CD8-positive, alpha-beta memory T cell (primary cell): ENCODE measurements at regions not wholly inside any gene's neighbourhood (a gene's known extent, or its start where the extent isn't known, plus 50 kb on each side); places are given as distances from the start of the nearest gene placed in this dataset.
"Not testable (repeated sequence)": the region's sequence is repeated elsewhere in the genome, so short reads cannot be mapped to it uniquely, and the experiment has no call there.

ENCODE experiments used
- CTCF ChIA-PET: fragments of 350-600 bp; sonication (Branson Sonifier 250); formaldehyde crosslinking; loops from one replicate; lab custom pipeline; 2021; ENCODE audit warnings: antibody characterized with exemption; lab: Charles Lee
- POLR2A ChIA-PET: fragments of 350-600 bp; sonication (Branson Sonifier 250); formaldehyde crosslinking; loops from one replicate; lab custom pipeline; 2021; ENCODE audit warnings: antibody characterized with exemption; lab: Charles Lee
- DNase-seq, 5 donors: peaks; one replicate each; pipeline versions ENCODE4 v3.0.0 to v3.0.0-alpha.2; 2020 to 2022; ENCODE audit warnings: mixed read lengths in 1 of 5
- H3K27ac ChIP-seq: one replicate; pipeline ENCODE4 v1.7.0; 2013; ENCODE audit warnings: low read depth, mild to moderate bottlenecking, low read length, moderate library complexity
- H3K27me3 ChIP-seq: 2 replicates; pipeline ENCODE4 v1.7.0; 2013; ENCODE audit warnings: low read length, mild to moderate bottlenecking; ENCODE audit not compliant: insufficient read depth, poor library complexity, severe bottlenecking
- H3K36me3 ChIP-seq: 2 replicates; pipeline ENCODE4 v1.7.0; 2013; ENCODE audit warnings: mild to moderate bottlenecking, low read length, moderate library complexity; ENCODE audit not compliant: insufficient read depth
- H3K4me1 ChIP-seq: 2 replicates; pipeline ENCODE4 v1.7.0; 2013; ENCODE audit warnings: mild to moderate bottlenecking, low read length, moderate library complexity; ENCODE audit not compliant: insufficient read depth
- H3K4me3 ChIP-seq: 2 replicates; pipeline ENCODE4 v1.7.0; 2013; ENCODE audit warnings: mild to moderate bottlenecking, low read length
- H3K9me3 ChIP-seq: 2 replicates; pipeline ENCODE4 v1.7.0; 2013; ENCODE audit warnings: mild to moderate bottlenecking, low read length
- H3K27ac Mint-ChIP-seq, 8 donors: one replicate each; pipeline ENCODE4 v1.8.0; 2020 to 2021; ENCODE audit warnings: mixed read lengths in 8 of 8, mild to moderate bottlenecking in 6 of 8, inconsistent platforms in 3 of 8, moderate library complexity in 3 of 8
- H3K27me3 Mint-ChIP-seq, 2 donors: one replicate each; pipeline ENCODE4 v1.8.0; 2020 to 2021; ENCODE audit warnings: mixed read lengths in 2 of 2, mild to moderate bottlenecking in 1 of 2, moderate library complexity in 1 of 2
- H3K36me3 Mint-ChIP-seq, 3 donors: one replicate each; pipeline ENCODE4 v1.8.0; 2020 to 2021; ENCODE audit warnings: mixed read lengths in 3 of 3, inconsistent platforms in 1 of 3, mild to moderate bottlenecking in 1 of 3
- H3K4me1 Mint-ChIP-seq, 3 donors: one replicate each; pipeline ENCODE4 v1.8.0; 2020 to 2021; ENCODE audit warnings: mixed read lengths in 3 of 3, inconsistent platforms in 1 of 3, mild to moderate bottlenecking in 1 of 3
- H3K4me3 Mint-ChIP-seq, 7 donors: one replicate each; pipeline ENCODE4 v1.8.0; 2020 to 2021; ENCODE audit warnings: mixed read lengths in 7 of 7, mild to moderate bottlenecking in 6 of 7, moderate library complexity in 4 of 7, inconsistent platforms in 2 of 7
- H3K9me3 Mint-ChIP-seq, 5 donors: one replicate each; pipeline ENCODE4 v1.8.0; 2020 to 2022; ENCODE audit warnings: mixed read lengths in 5 of 5, mild to moderate bottlenecking in 3 of 5, moderate library complexity in 2 of 5, inconsistent platforms in 1 of 5

DNA sequence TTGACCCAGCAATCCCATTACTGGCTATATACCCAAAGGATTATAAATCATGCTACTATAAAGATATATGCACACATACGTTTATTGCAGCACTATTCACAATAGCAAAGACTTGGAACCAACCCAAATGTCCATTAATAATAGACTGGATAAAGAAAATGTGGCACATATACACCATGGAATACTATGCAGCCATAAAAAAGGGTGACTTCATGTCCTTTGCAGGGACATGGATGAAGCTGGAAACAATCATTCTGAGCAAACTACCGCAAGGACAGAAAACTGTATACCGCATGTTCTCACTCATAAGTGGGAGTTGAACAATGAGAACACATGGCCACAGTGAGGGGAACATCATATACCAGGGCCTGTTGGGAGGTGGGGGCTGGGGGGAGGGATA is 61.5 kb upstream of the ANKS1B start:
- H3K4me3 Mint-ChIP-seq, H3K27ac Mint-ChIP-seq, H3K9me3 ChIP-seq, H3K4me1 Mint-ChIP-seq, H3K4me3 ChIP-seq, H3K27ac ChIP-seq, POLR2A ChIA-PET, H3K27me3 Mint-ChIP-seq, H3K27me3 ChIP-seq, H3K36me3 ChIP-seq, DNase-seq, CTCF ChIA-PET, H3K4me1 ChIP-seq, H3K9me3 Mint-ChIP-seq: not testable (repeated sequence)
- peaks cover 49 to 83% (median 59%) of the 10 kb centered on the region in 3 donors for H3K36me3 Mint-ChIP-seq

- Mint-ChIP-seq H3K27ac (no peak overlapping the region), H3K4me3 (no peak overlapping the region), H3K36me3 (peaks cover 47 to 76% (median 62%) of the 10 kb centered on the region in 3 donors), H3K9me3 (peaks cover 0 to 2% (median 0%) of the 10 kb centered on the region in 5 donors), H3K27me3 (no peaks in the 10 kb centered on the region), H3K4me1 (peaks cover 0 to 6% (median 0%) of the 10 kb centered on the region in 3 donors)
- Histone ChIP-seq H3K9me3 (no peaks in the 10 kb centered on the region), H3K27ac (no peak overlapping the region), H3K36me3 (peaks cover 6% of the 10 kb centered on the region), H3K27me3 (no peaks in the 10 kb centered on the region), H3K4me1 (no peaks in the 10 kb centered on the region), H3K4me3 (no peak overlapping the region)
- no peak for DNase-seq
- POLR2A ChIA-PET, result no interaction called here
- CTCF ChIA-PET, result no interaction called here
Observed at GRCh38 chr12:100044266-100044665, 59.5 kb upstream of the ANKS1B start.

GRCh38 chr12:100043631-100044030 is 58.9 kb upstream of the ANKS1B start:
- no peaks in the 10 kb centered on the region for H3K27me3 ChIP-seq
- H3K4me1 ChIP-seq, result no peaks in the 10 kb centered on the region
- peaks cover 0 to 2% (median 0%) of the 10 kb centered on the region in 5 donors for H3K9me3 Mint-ChIP-seq
- DNase-seq, result no peak
- H3K4me1 Mint-ChIP-seq, result peaks cover 0 to 6% (median 0%) of the 10 kb centered on the region in 3 donors
- no peaks in the 10 kb centered on the region for H3K9me3 ChIP-seq
- no peaks in the 10 kb centered on the region for H3K27me3 Mint-ChIP-seq
- H3K36me3 Mint-ChIP-seq, result peaks cover 45 to 77% (median 60%) of the 10 kb centered on the region in 3 donors
- no peak overlapping the region for H3K27ac ChIP-seq
- POLR2A ChIA-PET, result no interaction called here
- peak overlapping the region in 1 of 8 donors; percentile 82 for H3K27ac Mint-ChIP-seq
- peaks cover 10% of the 10 kb centered on the region for H3K36me3 ChIP-seq
- CTCF ChIA-PET, result interaction anchor here (0.6 kb wide), 1 partner anchor 392 kb away, joined by 3 read pairs; no protein-coding TSS in a partner anchor
- no peak overlapping the region for H3K4me3 Mint-ChIP-seq
- no peak overlapping the region for H3K4me3 ChIP-seq
